A673 (cell line): ENCODE measurements at regions not wholly inside any gene's neighbourhood (a gene's known extent, or its start where the extent isn't known, plus 50 kb on each side); places are given as distances from the start of the nearest gene placed in this dataset.

Experiments used
- BruUV-seq: library from RNA; stranded (reverse); fragments of 400-500 nt; replicated peaks from 2 replicates; lab custom pipeline; 2021; lab: Mats Ljungman, UMichigan
- CTCF ChIA-PET: fragments of 300-600 bp; sonication (Branson Sonifier 250); formaldehyde crosslinking; loops from one replicate; lab custom pipeline; 2022; ENCODE audit warnings: antibody characterized with exemption; lab: Charles Lee
- POLR2A ChIA-PET: fragments of 300-600 bp; sonication (Branson Sonifier 250); formaldehyde crosslinking; loops from one replicate; lab custom pipeline; 2022; ENCODE audit warnings: antibody characterized with exemption; ENCODE audit not compliant: low non-redundant PET; lab: Charles Lee
- DNase-seq: peaks from one replicate; pipeline ENCODE4 v3.0.0-alpha.2; 2015; ENCODE audit warnings: low spot score
- H3K27ac ChIP-seq: fragments of 200-600 bp; sonication (generic); 2 replicates; pipeline ENCODE4 v1.5.1; 2016; ENCODE audit warnings: mixed run types, low read depth, mild to moderate bottlenecking, mixed read lengths, antibody characterized with exemption, low read length; ENCODE audit not compliant: poor library complexity, severe bottlenecking
- H3K27me3 ChIP-seq: fragments of 200-600 bp; sonication (generic); replicated peaks from 2 replicates; pipeline ENCODE4 v1.6.1; 2017; ENCODE audit warnings: mixed run types, low read depth, mild to moderate bottlenecking, mixed read lengths, antibody characterized with exemption, low read length; ENCODE audit not compliant: insufficient read depth, poor library complexity
- H3K36me3 ChIP-seq: fragments of 200-600 bp; sonication (generic); 2 replicates; pipeline ENCODE4 v1.6.1; 2016; ENCODE audit warnings: mixed run types, mild to moderate bottlenecking, mixed read lengths, antibody characterized with exemption, low read length; ENCODE audit not compliant: insufficient read depth, poor library complexity, severe bottlenecking
- H3K4me1 ChIP-seq: fragments of 200-600 bp; sonication (generic); 2 replicates; pipeline ENCODE4 v1.6.1; 2017; ENCODE audit warnings: mixed run types, mild to moderate bottlenecking, mixed read lengths, antibody characterized with exemption, low read length; ENCODE audit not compliant: insufficient read depth, poor library complexity, severe bottlenecking
- H3K4me3 ChIP-seq: fragments of 200-600 bp; sonication (generic); 2 replicates; pipeline ENCODE4 v1.5.1; 2016; ENCODE audit warnings: low read depth, mixed run types, mild to moderate bottlenecking, mixed read lengths, low read length; ENCODE audit not compliant: poor library complexity, severe bottlenecking
- H3K9me3 ChIP-seq: fragments of 200-600 bp; sonication (generic); 2 replicates; pipeline ENCODE4 v1.6.1; 2016; ENCODE audit warnings: mixed run types, low read depth, mild to moderate bottlenecking, mixed read lengths, antibody characterized with exemption, low read length; ENCODE audit not compliant: poor library complexity, severe bottlenecking
- CTCF ChIP-seq: fragments of 300-800, 200-600 bp; sonication (generic); conservative IDR thresholded peaks from 2 replicates; pipeline ENCODE4 v1.5.1; 2017; ENCODE audit warnings: low read depth, mild to moderate bottlenecking, antibody characterized with exemption, low read length, moderate library complexity, mixed read lengths
- EZH2 ChIP-seq: fragments of 200-600 bp; sonication (generic); IDR thresholded peaks from 2 replicates; pipeline ENCODE4 v1.6.1; 2017; ENCODE audit warnings: borderline replicate concordance, low read depth, mild to moderate bottlenecking, mixed read lengths, antibody characterized with exemption, low read length; ENCODE audit not compliant: poor library complexity, severe bottlenecking
- intact Hi-C: fragments of 100-400 bp; cut with micrococcal nuclease; formaldehyde crosslinking; loops from one replicate; pipeline ENCODE4 v1.10.0; 2022; ENCODE audit not compliant: unreplicated experiment

GRCh38 chr6:21881969-21882465 lies 288.5 kb downstream of the SOX4 start:
- POLR2A ChIA-PET: no interaction called here
- intact Hi-C loops: no loop called here
- no peak for DNase-seq
- H3K4me3 ChIP-seq: no peak overlapping the region
- H3K9me3 ChIP-seq: no peaks in the 10 kb centered on the region
- no peaks in the 10 kb centered on the region for H3K36me3 ChIP-seq
- H3K27me3 ChIP-seq: no peaks in the 10 kb centered on the region
- CTCF ChIA-PET: no interaction called here
- no peak for TF ChIP-seq CTCF
- no peak for TF ChIP-seq EZH2
- no peak overlapping the region for H3K27ac ChIP-seq
- no TSS peak for BruUV-seq
- no peaks in the 10 kb centered on the region for H3K4me1 ChIP-seq

- no peak overlapping the region for H3K4me3 ChIP-seq
- ChIA-PET POLR2A (no interaction called here), CTCF (no interaction called here)
- intact Hi-C loops: no loop called here
- no peaks in the 10 kb centered on the region for H3K9me3 ChIP-seq
- DNase-seq: no peak
- H3K27ac ChIP-seq: no peak overlapping the region
- H3K36me3 ChIP-seq: no peaks in the 10 kb centered on the region
- no peaks in the 10 kb centered on the region for H3K27me3 ChIP-seq
- no TSS peak for BruUV-seq
- TF ChIP-seq EZH2 (no peak), CTCF (no peak)
- no peaks in the 10 kb centered on the region for H3K4me1 ChIP-seq
These were observed 290.2 kb downstream of the SOX4 start for GRCh38 chr6:21883595-21884328.

- DNase-seq: no peak
- H3K27me3 ChIP-seq: no peaks in the 10 kb centered on the region
- no peak for TF ChIP-seq CTCF
- TF ChIP-seq EZH2: no peak
- H3K36me3 ChIP-seq: no peaks in the 10 kb centered on the region
- H3K4me1 ChIP-seq: no peaks in the 10 kb centered on the region
- POLR2A ChIA-PET: no interaction called here
- H3K4me3 ChIP-seq: no peak overlapping the region
- intact Hi-C loops: no loop called here
- no TSS peak for BruUV-seq
- no peaks in the 10 kb centered on the region for H3K9me3 ChIP-seq
- no peak overlapping the region for H3K27ac ChIP-seq
- CTCF ChIA-PET: no interaction called here
These were observed 291.6 kb downstream of the SOX4 start for GRCh38 chr6:21885111-21885510.
